Stimulated activated CD4-positive, alpha-beta T cell treated with anti-CD3 and anti-CD28 coated beads, Interleukin-4, amount 100 ng/mL, for 24 hours (primary cell): ENCODE measurements at regions not wholly inside any gene's neighbourhood (a gene's known extent, or its start where the extent isn't known, plus 50 kb on each side); places are given as distances from the start of the nearest gene placed in this dataset.

Experiments used
- DNase-seq: peaks from one replicate; pipeline ENCODE4 v3.0.0-alpha.2; 2020

- DNase-seq = no peak
These were observed 1191.0 kb upstream of the AGA start for GRCh38 chr4:178633263-178633662.

GRCh38 chr4:178664621-178665020 is 1222.4 kb upstream of the AGA start:
- no peak for DNase-seq

- no peak for DNase-seq
These were observed 1223.7 kb upstream of the AGA start for GRCh38 chr4:178665916-178666315.

GRCh38 chr4:178671766-178672165 is 1229.5 kb upstream of the AGA start:
- no peak for DNase-seq

- DNase-seq = no peak
These were observed 1230.3 kb upstream of the AGA start for GRCh38 chr4:178672512-178672911.

- DNase-seq = no peak
These were observed 1239.6 kb upstream of the AGA start for GRCh38 chr4:178681871-178682270.

- DNase-seq = no peak
These were observed 1247.7 kb upstream of the AGA start for GRCh38 chr4:178689926-178690325.

GRCh38 chr4:178693816-178694215 is 1251.6 kb upstream of the AGA start:
- DNase-seq = no peak

- DNase-seq = no peak
These were observed 1254.3 kb upstream of the AGA start for GRCh38 chr4:178696515-178696914.

- DNase-seq = no peak
These were observed 1270.2 kb upstream of the AGA start for GRCh38 chr4:178712486-178712885.

- DNase-seq = no peak
These were observed 1295.8 kb upstream of the AGA start for GRCh38 chr4:178738026-178738425.

GRCh38 chr4:178745203-178745602 is 1303.0 kb upstream of the AGA start:
- no peak for DNase-seq

- no peak for DNase-seq
These were observed 1310.8 kb upstream of the AGA start for GRCh38 chr4:178752954-178753525.

GRCh38 chr4:178778496-178778895 is 1336.3 kb upstream of the AGA start:
- DNase-seq = no peak

- DNase-seq = no peak
These were observed 1339.5 kb upstream of the AGA start for GRCh38 chr4:178781779-178782178.

- no peak for DNase-seq
These were observed 1342.3 kb upstream of the AGA start for GRCh38 chr4:178784491-178784890.

GRCh38 chr4:178789279-178789678 is 1347.0 kb upstream of the AGA start:
- no peak for DNase-seq

- DNase-seq = no peak
These were observed 1357.0 kb upstream of the AGA start for GRCh38 chr4:178799204-178799603.

GRCh38 chr4:178808106-178808505 is 1365.9 kb upstream of the AGA start:
- no peak for DNase-seq

- DNase-seq = no peak
These were observed 1367.7 kb upstream of the AGA start for GRCh38 chr4:178809921-178810320.

GRCh38 chr4:178811356-178811755 is 1369.1 kb upstream of the AGA start:
- no peak for DNase-seq

GRCh38 chr4:178812866-178813265 is 1370.6 kb upstream of the AGA start:
- DNase-seq = no peak

GRCh38 chr4:178814908-178815307 is 1372.7 kb upstream of the AGA start:
- DNase-seq = no peak

GRCh38 chr4:178823673-178824295 is 1381.5 kb upstream of the AGA start:
- no peak for DNase-seq

- no peak for DNase-seq
These were observed 1394.6 kb upstream of the AGA start for GRCh38 chr4:178836865-178837264.
